Mucosa of descending colon (tissue), 3 donors: ENCODE measurements at regions not wholly inside any gene's neighbourhood (a gene's known extent, or its start where the extent isn't known, plus 50 kb on each side); places are given as distances from the start of the nearest gene placed in this dataset.

ENCODE experiments used
- ATAC-seq: fragments of 200-7000 bp; cut with Tn5 transposase; one replicate; pipeline ENCODE4 v1.9.1; 2020; ENCODE audit warnings: mild to moderate bottlenecking, moderate library complexity
- DNase-seq, 3 donors: peaks; one replicate each; pipeline ENCODE4 v3.0.0-alpha.2; 2020
- H3K36me3 ChIP-seq: fragments of 200-600 bp; one replicate; pipeline ENCODE4 v1.8.0; 2021; ENCODE audit warnings: low read depth, mild to moderate bottlenecking
- H3K4me1 ChIP-seq: fragments of 200-600 bp; one replicate; pipeline ENCODE4 v1.8.0; 2021; ENCODE audit warnings: low read depth, mild to moderate bottlenecking
- H3K4me3 ChIP-seq: fragments of 200-600 bp; one replicate; pipeline ENCODE4 v1.8.0; 2021; ENCODE audit warnings: mild to moderate bottlenecking
- H3K9me3 ChIP-seq: fragments of 200-600 bp; one replicate; pipeline ENCODE4 v1.8.0; 2021; ENCODE audit warnings: mild to moderate bottlenecking
- CTCF ChIP-seq: fragments of 200-600 bp; IDR thresholded peaks from one replicate; pipeline ENCODE4 v1.8.0; 2022; ENCODE audit warnings: antibody characterized with exemption, mild to moderate bottlenecking
- intact Hi-C, 2 donors: fragments of 100-400 bp; cut with DNase I in 1 of 2; cut with micrococcal nuclease in 1 of 2; formaldehyde crosslinking; loops; one replicate each; pipeline versions ENCODE4 v1.11.0 to v1.11.1; 2022; cut with DNase I, micrococcal nuclease
- donor health status: DM: no; HTN: no; CAD: no; lungs with moderate emphysema.
- donor health status: DM: no; HTN: no; CAD: no.
- donor health status: DM: no; HTN: yes; CAD: no.

DNA sequence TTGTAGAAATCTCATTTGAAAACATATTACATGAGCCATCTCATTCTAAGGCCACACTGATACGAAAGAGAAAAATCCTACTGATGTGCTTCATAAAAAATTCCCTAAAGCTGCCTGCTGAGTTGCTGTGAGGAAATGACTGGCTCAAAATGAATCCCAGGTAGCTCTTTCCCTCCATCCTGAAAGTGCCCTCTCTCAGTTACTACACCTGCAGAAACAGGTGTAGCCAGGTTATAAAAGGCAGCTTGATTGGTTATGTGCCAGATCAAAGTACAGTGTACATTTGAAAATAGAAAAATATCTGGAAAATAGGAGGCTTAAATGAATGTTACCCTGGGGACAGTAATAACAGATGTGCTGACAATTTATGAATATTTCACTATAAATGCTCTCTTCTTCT, 833.4 kb upstream of the ADGRL4 start:
- Histone ChIP-seq H3K9me3 (no peaks in the 10 kb centered on the region), H3K36me3 (no peaks in the 10 kb centered on the region), H3K4me3 (no peak overlapping the region), H3K4me1 (no peaks in the 10 kb centered on the region)
- intact Hi-C loops = no loop called here
- ATAC-seq (peak; percentile 61), DNase-seq (no peak)
- TF ChIP-seq CTCF = no peak

- Histone ChIP-seq H3K4me3 (no peak overlapping the region), H3K4me1 (no peaks in the 10 kb centered on the region), H3K9me3 (no peaks in the 10 kb centered on the region), H3K36me3 (no peaks in the 10 kb centered on the region)
- TF ChIP-seq CTCF = no peak
- ATAC-seq (no peak), DNase-seq (no peak)
- intact Hi-C loops = no loop called here
These were observed 820.9 kb upstream of the ADGRL4 start for GRCh38 chr1:79827446-79827845.

DNA sequence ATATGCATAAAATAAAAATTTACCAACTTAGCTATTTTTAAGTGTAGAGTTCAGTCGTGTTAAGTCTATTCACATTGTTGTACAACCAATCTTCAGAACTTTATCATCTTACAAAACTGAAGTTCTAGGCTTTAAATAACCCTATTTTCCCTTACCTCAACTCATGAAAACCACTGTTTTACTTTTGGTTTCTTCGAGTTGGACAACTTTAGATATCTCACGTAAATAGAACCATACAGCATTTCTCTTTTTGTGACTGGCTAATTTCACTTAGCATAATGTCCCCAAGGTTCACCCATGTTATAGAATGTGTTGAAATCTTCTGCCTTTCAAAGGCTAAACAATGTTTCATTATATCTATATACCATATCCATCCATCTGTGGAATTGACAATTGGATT, 819.0 kb upstream of the ADGRL4 start:
- ATAC-seq (no peak), DNase-seq (no peak)
- Histone ChIP-seq H3K36me3 (no peaks in the 10 kb centered on the region), H3K9me3 (no peaks in the 10 kb centered on the region), H3K4me1 (no peaks in the 10 kb centered on the region), H3K4me3 (no peak overlapping the region)
- no peak for TF ChIP-seq CTCF
- intact Hi-C loops = no loop called here

GRCh38 chr1:79822053-79822452, 815.5 kb upstream of the ADGRL4 start:
- no peak for DNase-seq
- no peaks in the 10 kb centered on the region for H3K4me1 ChIP-seq
- intact Hi-C loops = no loop called here
- H3K9me3 ChIP-seq = no peaks in the 10 kb centered on the region
- TF ChIP-seq CTCF = no peak
- no peak overlapping the region for H3K4me3 ChIP-seq
- ATAC-seq = no peak
- no peaks in the 10 kb centered on the region for H3K36me3 ChIP-seq

GRCh38 chr1:79819140-79819539, 812.6 kb upstream of the ADGRL4 start:
- intact Hi-C loops = no loop called here
- no peak for ATAC-seq
- TF ChIP-seq CTCF = no peak
- DNase-seq = no peak
- Histone ChIP-seq H3K4me3 (no peak overlapping the region), H3K4me1 (no peaks in the 10 kb centered on the region), H3K36me3 (no peaks in the 10 kb centered on the region), H3K9me3 (no peaks in the 10 kb centered on the region)

- ATAC-seq = no peak
- no peak for DNase-seq
- intact Hi-C loops = no loop called here
- no peak overlapping the region for H3K4me3 ChIP-seq
- no peak for TF ChIP-seq CTCF
- no peaks in the 10 kb centered on the region for H3K36me3 ChIP-seq
- H3K9me3 ChIP-seq = no peaks in the 10 kb centered on the region
- H3K4me1 ChIP-seq = no peaks in the 10 kb centered on the region
These were observed 810.6 kb upstream of the ADGRL4 start for GRCh38 chr1:79817031-79817560.
